Endodermal cell (in vitro differentiated cells): ENCODE measurements at regions not wholly inside any gene's neighbourhood (a gene's known extent, or its start where the extent isn't known, plus 50 kb on each side); places are given as distances from the start of the nearest gene placed in this dataset.

Source experiments
- DNase-seq: peaks from one replicate; pipeline ENCODE4 v3.0.0-alpha.2; 2017
- H3K27ac ChIP-seq: 2 replicates; pipeline ENCODE4 v1.5.1; 2013; ENCODE audit warnings: mild to moderate bottlenecking, low read depth, low read length, moderate library complexity
- H3K27me3 ChIP-seq: 2 replicates; pipeline ENCODE4 v1.6.1; 2013; ENCODE audit warnings: mild to moderate bottlenecking, low read length, moderate library complexity; ENCODE audit not compliant: insufficient read depth, control insufficient read depth, poor library complexity, severe bottlenecking
- H3K36me3 ChIP-seq: 2 replicates; pipeline ENCODE4 v1.7.0; 2013; ENCODE audit warnings: mild to moderate bottlenecking, low read length, moderate library complexity; ENCODE audit not compliant: control insufficient read depth, insufficient read depth
- H3K4me1 ChIP-seq: one replicate; pipeline ENCODE4 v1.7.0; 2013; ENCODE audit warnings: low read length; ENCODE audit not compliant: control insufficient read depth, insufficient read depth
- H3K4me3 ChIP-seq: 2 replicates; pipeline ENCODE4 v1.5.1; 2013; ENCODE audit warnings: mild to moderate bottlenecking, low read length, moderate library complexity
- H3K9ac ChIP-seq: 2 replicates; pipeline ENCODE4 v1.6.1; 2013; ENCODE audit warnings: mild to moderate bottlenecking, low read length, moderate library complexity; ENCODE audit not compliant: poor library complexity, severe bottlenecking; ENCODE audit errors: extremely low read depth
- H3K9me3 ChIP-seq: 2 replicates; pipeline ENCODE4 v1.6.1; 2013; ENCODE audit warnings: mild to moderate bottlenecking, low read length, moderate library complexity; ENCODE audit not compliant: control insufficient read depth
- H3K27ac Mint-ChIP-seq: 2 replicates; pipeline ENCODE4 v1.8.0; 2020; ENCODE audit warnings: mixed read lengths
- H3K27me3 Mint-ChIP-seq: 2 replicates; pipeline ENCODE4 v1.8.0; 2021; ENCODE audit warnings: mild to moderate bottlenecking, mixed read lengths; ENCODE audit not compliant: insufficient read depth
- H3K36me3 Mint-ChIP-seq: 2 replicates; pipeline ENCODE4 v1.8.0; 2020; ENCODE audit warnings: low read depth, mixed read lengths
- H3K4me1 Mint-ChIP-seq: 2 replicates; pipeline ENCODE4 v1.8.0; 2020; ENCODE audit warnings: mixed read lengths
- H3K4me3 Mint-ChIP-seq: 2 replicates; pipeline ENCODE4 v1.8.0; 2020; ENCODE audit warnings: mild to moderate bottlenecking, moderate library complexity, mixed read lengths
- H3K9me3 Mint-ChIP-seq: 2 replicates; pipeline ENCODE4 v1.8.0; 2020; ENCODE audit warnings: mild to moderate bottlenecking, mixed read lengths
- CTCF ChIP-seq: fragments of 200-600 bp; sonication (generic); conservative IDR thresholded peaks from 2 replicates; pipeline ENCODE4 v1.5.0; 2021; ENCODE audit warnings: antibody characterized with exemption, mild to moderate bottlenecking
- WGBS, 2 experiments: methylation state at CpG; one replicate each; pipeline versions ENCODE4 v1.1.5 to v1.1.7; 2013; ENCODE audit warnings: missing lambda C conversion rate in 2 of 2, mixed read lengths in 1 of 2; ENCODE audit not compliant: insufficient coverage in 1 of 2, insufficient read length in 1 of 2; 5-methylcytosine and 5-hydroxymethylcytosine counted together

DNA sequence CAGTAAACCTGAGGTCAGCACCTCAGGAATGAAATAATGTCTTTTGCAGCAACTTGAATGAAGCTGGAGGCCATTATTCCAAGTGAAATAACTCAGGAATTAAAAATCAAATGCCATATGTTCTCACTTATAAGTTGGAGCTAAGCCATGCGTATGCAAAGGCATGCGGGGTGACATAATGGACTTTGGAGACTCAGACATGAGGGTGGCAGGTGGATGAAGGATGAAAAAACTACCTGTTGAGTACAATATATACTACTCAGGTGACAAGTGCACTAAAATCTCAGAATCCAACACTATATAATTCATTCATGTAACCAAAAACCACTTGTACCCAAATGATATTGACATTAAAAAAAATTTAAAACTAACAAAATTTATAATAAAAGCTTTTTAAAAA lies 1416.9 kb downstream of the UQCRFS1 start:
- Mint-ChIP-seq H3K9me3 (peaks cover 8% of the 10 kb centered on the region), H3K4me1 (peaks cover 5% of the 10 kb centered on the region), H3K27me3 (no peaks in the 10 kb centered on the region), H3K4me3 (no peak overlapping the region), H3K36me3 (peaks cover 34% of the 10 kb centered on the region), H3K27ac (no peak overlapping the region)
- no peak for DNase-seq
- WGBS, 2 experiments: 45% methylated on average over 2 of the region's 2 CpGs; no CpG with 5 or more reads in 1 of the 2 experiments
- peaks cover 4% of the 10 kb centered on the region for H3K9me3 ChIP-seq
- peaks cover 4% of the 10 kb centered on the region for H3K36me3 ChIP-seq
- H3K4me1 ChIP-seq: no peaks in the 10 kb centered on the region
- no peak for TF ChIP-seq CTCF
- H3K27me3 ChIP-seq: no peaks in the 10 kb centered on the region
- H3K27ac ChIP-seq: no peak overlapping the region
- no peak overlapping the region for H3K4me3 ChIP-seq
- no peak overlapping the region for H3K9ac ChIP-seq

GRCh38 chr19:27795369-27795768 lies 1417.6 kb downstream of the UQCRFS1 start:
- WGBS, 2 experiments: 85 to 86% methylated on average over 1 to 2 of the region's 2 CpGs
- no peak overlapping the region for H3K4me3 Mint-ChIP-seq
- no peaks in the 10 kb centered on the region for H3K9me3 ChIP-seq
- TF ChIP-seq CTCF: no peak
- peaks cover 28% of the 10 kb centered on the region for H3K36me3 Mint-ChIP-seq
- H3K4me3 ChIP-seq: no peak overlapping the region
- no peak overlapping the region for H3K9ac ChIP-seq
- no peak for DNase-seq
- no peaks in the 10 kb centered on the region for H3K4me1 ChIP-seq
- no peak overlapping the region for H3K27ac ChIP-seq
- peaks cover 4% of the 10 kb centered on the region for H3K36me3 ChIP-seq
- H3K27ac Mint-ChIP-seq: no peak overlapping the region
- H3K4me1 Mint-ChIP-seq: peaks cover 5% of the 10 kb centered on the region
- no peaks in the 10 kb centered on the region for H3K27me3 ChIP-seq
- H3K27me3 Mint-ChIP-seq: no peaks in the 10 kb centered on the region
- H3K9me3 Mint-ChIP-seq: peaks cover 7% of the 10 kb centered on the region

DNA sequence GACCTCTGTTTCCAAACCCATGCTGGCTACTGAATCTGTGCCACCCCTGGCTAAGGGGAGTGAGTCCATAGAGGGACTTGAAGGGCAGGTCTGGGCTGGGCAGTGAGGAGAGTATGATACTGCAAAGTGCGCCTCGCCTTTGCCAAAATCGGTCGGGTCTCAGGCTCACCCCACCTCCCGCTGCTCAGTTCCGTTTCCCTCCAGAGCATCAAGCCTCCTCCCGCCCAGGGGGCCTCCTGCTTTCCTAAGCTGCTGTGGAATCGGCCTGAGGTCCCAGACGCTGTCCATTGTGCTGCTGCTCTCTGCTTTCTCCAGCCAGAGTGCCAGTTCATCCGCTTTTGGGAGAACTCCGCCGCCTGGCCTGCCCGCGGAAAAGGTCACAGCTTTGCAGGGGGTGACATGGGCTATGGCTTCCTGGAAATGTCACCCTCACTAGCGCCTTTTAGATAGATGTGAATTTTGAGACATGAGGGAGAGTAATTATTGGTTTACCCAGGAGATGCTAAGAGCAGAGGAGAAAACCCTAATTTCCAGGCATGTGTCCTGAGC lies 1418.4 kb downstream of the UQCRFS1 start:
- 7 to 10% methylated on average over 3 to 15 of the region's 15 CpGs for WGBS, 2 experiments
- peak; percentile 85 for DNase-seq
- Mint-ChIP-seq H3K27ac (peak overlapping the region; percentile 46), H3K9me3 (peaks cover 4% of the 10 kb centered on the region), H3K36me3 (peaks cover 22% of the 10 kb centered on the region), H3K4me1 (peaks cover 5% of the 10 kb centered on the region), H3K27me3 (no peaks in the 10 kb centered on the region), H3K4me3 (peak overlapping the region; percentile 78)
- no peak overlapping the region for H3K27ac ChIP-seq
- H3K9me3 ChIP-seq: no peaks in the 10 kb centered on the region
- H3K4me1 ChIP-seq: no peaks in the 10 kb centered on the region
- H3K9ac ChIP-seq: peak overlapping the region; percentile 45
- H3K27me3 ChIP-seq: no peaks in the 10 kb centered on the region
- H3K36me3 ChIP-seq: peaks cover 4% of the 10 kb centered on the region
- H3K4me3 ChIP-seq: peak overlapping the region; percentile 93
- no peak for TF ChIP-seq CTCF
